Activated T-cell treated with anti-CD3 and anti-CD28 coated beads, Interleukin-2, amount 50 U/mL, for 24 hours (primary cell): ENCODE measurements at regions not wholly inside any gene's neighbourhood (a gene's known extent, or its start where the extent isn't known, plus 50 kb on each side); places are given as distances from the start of the nearest gene placed in this dataset.
A peak's percentile ranks its signal among the peaks of the same experiment; 100 is the strongest.

Experiments used
- DNase-seq: peaks from one replicate; pipeline ENCODE4 v3.0.0-alpha.2; 2020
- H3K27ac Mint-ChIP-seq: 2 replicates; pipeline ENCODE4 v1.8.0; 2020; ENCODE audit warnings: mild to moderate bottlenecking, mixed read lengths
- H3K27me3 Mint-ChIP-seq: 2 replicates; pipeline ENCODE4 v1.8.0; 2020; ENCODE audit warnings: mixed read lengths
- H3K36me3 Mint-ChIP-seq: 2 replicates; pipeline ENCODE4 v1.8.0; 2020; ENCODE audit warnings: low read depth, mixed read lengths
- H3K4me1 Mint-ChIP-seq: 2 replicates; pipeline ENCODE4 v1.8.0; 2020; ENCODE audit warnings: low read depth, mixed read lengths
- H3K4me3 Mint-ChIP-seq: 2 replicates; pipeline ENCODE4 v1.8.0; 2020; ENCODE audit warnings: mild to moderate bottlenecking, moderate library complexity, mixed read lengths
- H3K9me3 Mint-ChIP-seq: 2 replicates; pipeline ENCODE4 v1.8.0; 2020; ENCODE audit warnings: mixed read lengths

GRCh38 chr22:22422629-22423112, 85.9 kb downstream of the ZNF280B start:
- Mint-ChIP-seq H3K4me3 (no peak overlapping the region), H3K36me3 (no peaks in the 10 kb centered on the region)

GRCh38 chr22:22423681-22424080, 84.9 kb downstream of the ZNF280B start:
- H3K36me3 Mint-ChIP-seq = no peaks in the 10 kb centered on the region
- no peaks in the 10 kb centered on the region for H3K9me3 Mint-ChIP-seq
- peaks cover 12% of the 10 kb centered on the region for H3K27me3 Mint-ChIP-seq
- H3K4me1 Mint-ChIP-seq = no peaks in the 10 kb centered on the region
- H3K27ac Mint-ChIP-seq = no peak overlapping the region
- no peak for DNase-seq
- no peak overlapping the region for H3K4me3 Mint-ChIP-seq

More at GRCh38 chr22:22422629-22423112, 85.9 kb downstream of the ZNF280B start:
- H3K9me3 Mint-ChIP-seq = no peaks in the 10 kb centered on the region
- peak; percentile 73 for DNase-seq
- H3K4me1 Mint-ChIP-seq = no peaks in the 10 kb centered on the region
- peaks cover 12% of the 10 kb centered on the region for H3K27me3 Mint-ChIP-seq
- no peak overlapping the region for H3K27ac Mint-ChIP-seq

GRCh38 chr22:22424210-22424800, 84.2 kb downstream of the ZNF280B start:
- Mint-ChIP-seq H3K4me1 (no peaks in the 10 kb centered on the region), H3K27me3 (peaks cover 12% of the 10 kb centered on the region), H3K4me3 (no peak overlapping the region), H3K9me3 (no peaks in the 10 kb centered on the region), H3K27ac (no peak overlapping the region), H3K36me3 (no peaks in the 10 kb centered on the region)
- no peak for DNase-seq

GRCh38 chr22:22424956-22425355, 83.6 kb downstream of the ZNF280B start:
- no peak overlapping the region for H3K27ac Mint-ChIP-seq
- no peak overlapping the region for H3K4me3 Mint-ChIP-seq
- no peak for DNase-seq
- no peaks in the 10 kb centered on the region for H3K9me3 Mint-ChIP-seq
- no peaks in the 10 kb centered on the region for H3K4me1 Mint-ChIP-seq
- H3K36me3 Mint-ChIP-seq = no peaks in the 10 kb centered on the region
- H3K27me3 Mint-ChIP-seq = peaks cover 14% of the 10 kb centered on the region

- Mint-ChIP-seq H3K9me3 (no peaks in the 10 kb centered on the region), H3K27me3 (peaks cover 14% of the 10 kb centered on the region), H3K4me1 (no peaks in the 10 kb centered on the region), H3K27ac (no peak overlapping the region), H3K36me3 (no peaks in the 10 kb centered on the region), H3K4me3 (no peak overlapping the region)
- no peak for DNase-seq
Observed at GRCh38 chr22:22425356-22425755, 83.2 kb downstream of the ZNF280B start.

- Mint-ChIP-seq H3K27me3 (peaks cover 14% of the 10 kb centered on the region), H3K36me3 (no peaks in the 10 kb centered on the region), H3K4me1 (no peaks in the 10 kb centered on the region), H3K27ac (no peak overlapping the region), H3K9me3 (no peaks in the 10 kb centered on the region), H3K4me3 (no peak overlapping the region)
- DNase-seq = no peak
Observed at GRCh38 chr22:22425783-22426624, 82.5 kb downstream of the ZNF280B start.

- H3K27me3 Mint-ChIP-seq = peaks cover 14% of the 10 kb centered on the region
- no peak overlapping the region for H3K4me3 Mint-ChIP-seq
- H3K4me1 Mint-ChIP-seq = no peaks in the 10 kb centered on the region
Observed at GRCh38 chr22:22427542-22428065, 80.9 kb downstream of the ZNF280B start.

GRCh38 chr22:22428222-22429098, 80.1 kb downstream of the ZNF280B start:
- no peaks in the 10 kb centered on the region for H3K4me1 Mint-ChIP-seq
- no peak for DNase-seq

More at GRCh38 chr22:22427542-22428065, 80.9 kb downstream of the ZNF280B start:
- DNase-seq = no peak
- Mint-ChIP-seq H3K27ac (no peak overlapping the region), H3K9me3 (no peaks in the 10 kb centered on the region), H3K36me3 (no peaks in the 10 kb centered on the region)

GRCh38 chr22:22429369-22430108, 79.0 kb downstream of the ZNF280B start:
- no peaks in the 10 kb centered on the region for H3K9me3 Mint-ChIP-seq
- DNase-seq = no peak
- H3K4me1 Mint-ChIP-seq = no peaks in the 10 kb centered on the region
- H3K36me3 Mint-ChIP-seq = no peaks in the 10 kb centered on the region
- H3K27ac Mint-ChIP-seq = no peak overlapping the region
- no peak overlapping the region for H3K4me3 Mint-ChIP-seq
- H3K27me3 Mint-ChIP-seq = peaks cover 15% of the 10 kb centered on the region

More at GRCh38 chr22:22428222-22429098, 80.1 kb downstream of the ZNF280B start:
- Mint-ChIP-seq H3K27me3 (peaks cover 14% of the 10 kb centered on the region), H3K36me3 (no peaks in the 10 kb centered on the region), H3K4me3 (no peak overlapping the region), H3K27ac (no peak overlapping the region), H3K9me3 (no peaks in the 10 kb centered on the region)

GRCh38 chr22:22430111-22430820, 78.3 kb downstream of the ZNF280B start:
- Mint-ChIP-seq H3K4me3 (no peak overlapping the region), H3K36me3 (no peaks in the 10 kb centered on the region), H3K27me3 (peaks cover 16% of the 10 kb centered on the region), H3K9me3 (no peaks in the 10 kb centered on the region), H3K4me1 (no peaks in the 10 kb centered on the region), H3K27ac (no peak overlapping the region)
- no peak for DNase-seq

- Mint-ChIP-seq H3K9me3 (no peaks in the 10 kb centered on the region), H3K27me3 (peaks cover 20% of the 10 kb centered on the region), H3K36me3 (no peaks in the 10 kb centered on the region), H3K4me3 (no peak overlapping the region), H3K27ac (no peak overlapping the region), H3K4me1 (no peaks in the 10 kb centered on the region)
- peak; percentile 61 for DNase-seq
Observed at GRCh38 chr22:22431271-22432220, 77.0 kb downstream of the ZNF280B start.

GRCh38 chr22:22432479-22432878, 76.1 kb downstream of the ZNF280B start:
- Mint-ChIP-seq H3K27ac (no peak overlapping the region), H3K36me3 (no peaks in the 10 kb centered on the region), H3K4me3 (no peak overlapping the region), H3K9me3 (no peaks in the 10 kb centered on the region), H3K27me3 (peaks cover 29% of the 10 kb centered on the region), H3K4me1 (no peaks in the 10 kb centered on the region)
- DNase-seq = no peak
